ENCODE measurements at regions not wholly inside any gene's neighbourhood (a gene's known extent, or its start where the extent isn't known, plus 50 kb on each side); places are given as distances from the start of the nearest gene placed in this dataset.

- Histone ChIP-seq H3K9me3 (no peaks in the 10 kb centered on the region), H3K36me3 (no peaks in the 10 kb centered on the region), H3K4me3 (ENCODE audit: low read depth, low read length) (no peak overlapping the region), H3K4me1 (no peaks in the 10 kb centered on the region), H3K27me3 (no peaks in the 10 kb centered on the region; the same call in 1 of the 2 replicates)
- no peak for DNase-seq
- TF ChIP-seq, protein P1, sequence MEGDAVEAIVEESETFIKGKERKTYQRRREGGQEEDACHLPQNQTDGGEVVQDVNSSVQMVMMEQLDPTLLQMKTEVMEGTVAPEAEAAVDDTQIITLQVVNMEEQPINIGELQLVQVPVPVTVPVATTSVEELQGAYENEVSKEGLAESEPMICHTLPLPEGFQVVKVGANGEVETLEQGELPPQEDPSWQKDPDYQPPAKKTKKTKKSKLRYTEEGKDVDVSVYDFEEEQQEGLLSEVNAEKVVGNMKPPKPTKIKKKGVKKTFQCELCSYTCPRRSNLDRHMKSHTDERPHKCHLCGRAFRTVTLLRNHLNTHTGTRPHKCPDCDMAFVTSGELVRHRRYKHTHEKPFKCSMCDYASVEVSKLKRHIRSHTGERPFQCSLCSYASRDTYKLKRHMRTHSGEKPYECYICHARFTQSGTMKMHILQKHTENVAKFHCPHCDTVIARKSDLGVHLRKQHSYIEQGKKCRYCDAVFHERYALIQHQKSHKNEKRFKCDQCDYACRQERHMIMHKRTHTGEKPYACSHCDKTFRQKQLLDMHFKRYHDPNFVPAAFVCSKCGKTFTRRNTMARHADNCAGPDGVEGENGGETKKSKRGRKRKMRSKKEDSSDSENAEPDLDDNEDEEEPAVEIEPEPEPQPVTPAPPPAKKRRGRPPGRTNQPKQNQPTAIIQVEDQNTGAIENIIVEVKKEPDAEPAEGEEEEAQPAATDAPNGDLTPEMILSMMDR (IDR thresholded peaks at IDR 0.05; ENCODE audit: low read depth, low read length) = no peak
These were observed 1174.8 kb downstream of the CDH11 start for GRCh38 chr16:63947022-63947421.

GRCh38 chr16:63945806-63946205 is 1176.1 kb downstream of the CDH11 start:
- DNase-seq = no peak
- Histone ChIP-seq H3K4me3 (ENCODE audit: low read depth, low read length) (no peak overlapping the region), H3K4me1 (no peaks in the 10 kb centered on the region), H3K27me3 (no peaks in the 10 kb centered on the region), H3K36me3 (no peaks in the 10 kb centered on the region), H3K9me3 (no peaks in the 10 kb centered on the region)
- TF ChIP-seq, protein P1 (IDR thresholded peaks at IDR 0.05; ENCODE audit: low read depth, low read length) = no peak

DNA sequence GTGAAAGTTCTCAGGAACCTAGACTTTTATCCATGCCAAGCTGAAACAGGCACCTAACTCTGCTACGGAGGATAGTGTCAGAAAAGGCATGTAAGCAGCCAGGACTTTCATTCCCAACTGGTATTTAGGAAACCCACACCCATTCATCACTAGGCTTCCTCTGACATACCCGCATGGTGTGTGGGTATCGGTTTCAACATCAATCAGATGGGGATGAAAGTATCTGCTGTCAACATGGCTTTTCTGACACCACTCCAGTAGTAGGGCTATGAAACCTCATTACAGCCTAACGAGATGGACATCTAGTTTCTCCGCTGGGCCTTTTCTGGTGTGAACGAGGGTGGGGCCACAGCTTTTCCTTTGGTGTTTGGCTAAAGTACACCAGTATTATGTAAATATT is 1178.3 kb downstream of the CDH11 start:
- TF ChIP-seq, protein P1 (IDR thresholded peaks at IDR 0.05; ENCODE audit: low read depth, low read length) = no peak
- no peaks in the 10 kb centered on the region for H3K27me3 ChIP-seq
- DNase-seq = no peak

GRCh38 chr16:63938661-63939060 is 1183.2 kb downstream of the CDH11 start:
- TF ChIP-seq, protein P1 (IDR thresholded peaks at IDR 0.05; ENCODE audit: low read depth, low read length) = no peak
- Histone ChIP-seq H3K27me3 (no peaks in the 10 kb centered on the region), H3K4me3 (ENCODE audit: low read depth, low read length) (no peak overlapping the region), H3K4me1 (no peaks in the 10 kb centered on the region), H3K9me3 (no peaks in the 10 kb centered on the region), H3K36me3 (no peaks in the 10 kb centered on the region)
- no peak for DNase-seq

More for the DNA sequence above, 1178.3 kb downstream of the CDH11 start:
- Histone ChIP-seq H3K36me3 (no peaks in the 10 kb centered on the region), H3K4me3 (ENCODE audit: low read depth, low read length) (no peak overlapping the region), H3K9me3 (no peaks in the 10 kb centered on the region), H3K4me1 (no peaks in the 10 kb centered on the region)

DNA sequence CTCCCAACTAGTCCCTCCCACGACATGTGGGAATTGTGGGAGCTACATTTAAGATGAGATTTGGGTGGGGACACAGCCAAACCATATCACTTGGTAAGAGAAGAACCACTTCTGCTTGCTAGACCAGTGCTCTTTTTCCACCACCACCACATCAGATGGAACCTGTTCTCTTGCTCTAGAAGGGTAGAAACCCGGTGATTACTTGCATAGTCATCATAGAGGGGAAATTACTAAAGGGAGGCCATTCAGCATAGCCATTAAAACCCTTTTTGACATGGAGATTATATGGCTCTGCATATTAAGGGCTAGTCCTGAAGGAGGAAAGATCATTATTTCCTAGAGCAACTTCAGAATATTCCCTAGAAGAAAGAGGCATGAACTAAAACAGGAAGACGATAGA is 1188.0 kb downstream of the CDH11 start:
- Histone ChIP-seq H3K27me3 (no peaks in the 10 kb centered on the region), H3K4me3 (ENCODE audit: low read depth, low read length) (no peak overlapping the region), H3K36me3 (no peaks in the 10 kb centered on the region), H3K9me3 (no peaks in the 10 kb centered on the region), H3K4me1 (no peaks in the 10 kb centered on the region)
- TF ChIP-seq, protein P1 (IDR thresholded peaks at IDR 0.05; ENCODE audit: low read depth, low read length) = no peak
- no peak for DNase-seq

- Histone ChIP-seq H3K9me3 (no peaks in the 10 kb centered on the region), H3K4me1 (no peaks in the 10 kb centered on the region), H3K36me3 (no peaks in the 10 kb centered on the region), H3K4me3 (ENCODE audit: low read depth, low read length) (no peak overlapping the region), H3K27me3 (no peaks in the 10 kb centered on the region)
- no peak for DNase-seq
- TF ChIP-seq, protein P1 (IDR thresholded peaks at IDR 0.05; ENCODE audit: low read depth, low read length) = no peak
These were observed 1193.4 kb downstream of the CDH11 start for GRCh38 chr16:63928421-63928820.
